ENCODE measurements at regions not wholly inside any gene's neighbourhood (a gene's known extent, or its start where the extent isn't known, plus 50 kb on each side); places are given as distances from the start of the nearest gene placed in this dataset.

DNA sequence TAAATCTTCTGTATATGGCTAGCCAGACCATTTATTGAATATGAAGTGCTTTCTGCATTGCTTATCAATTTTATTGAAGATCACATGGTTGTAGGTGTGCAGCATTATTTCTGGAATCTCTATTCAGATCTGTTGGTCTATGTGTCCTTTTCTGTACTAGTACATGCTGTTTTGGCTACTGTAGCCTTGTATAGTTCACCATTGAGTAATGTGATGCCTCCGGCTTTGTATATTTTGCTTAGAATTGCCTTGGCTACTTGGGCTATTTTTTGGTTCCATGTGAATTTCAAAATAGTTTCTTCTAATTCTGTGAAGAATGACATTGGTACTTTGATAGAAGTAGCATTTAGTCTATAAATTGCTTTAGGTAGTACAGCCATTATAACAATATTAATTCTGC lies 1187.2 kb downstream of the XPNPEP1 start:
- no peak for DNase-seq

DNA sequence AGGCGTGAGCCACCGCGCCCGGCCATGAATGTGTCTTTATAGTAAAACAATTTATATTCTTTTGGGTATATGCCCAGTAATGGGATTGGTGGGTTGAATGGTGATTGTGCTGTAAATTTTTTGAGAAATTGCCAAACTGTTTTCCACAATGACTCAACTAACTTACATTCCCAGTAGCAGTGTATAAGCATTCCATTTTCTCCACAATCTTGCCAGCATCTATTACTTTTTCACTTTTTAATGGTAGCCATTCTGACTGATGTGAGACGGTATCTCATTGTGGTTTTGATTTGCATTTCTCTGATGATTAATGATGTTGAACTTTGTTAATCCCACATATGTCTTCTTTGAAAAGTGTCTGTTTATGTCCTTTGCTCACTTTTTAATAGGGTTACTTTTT lies 1187.9 kb downstream of the XPNPEP1 start:
- DNase-seq: no peak

GRCh38 chr10:108721874-108722273 lies 1201.4 kb downstream of the XPNPEP1 start:
- no peak for DNase-seq

DNA sequence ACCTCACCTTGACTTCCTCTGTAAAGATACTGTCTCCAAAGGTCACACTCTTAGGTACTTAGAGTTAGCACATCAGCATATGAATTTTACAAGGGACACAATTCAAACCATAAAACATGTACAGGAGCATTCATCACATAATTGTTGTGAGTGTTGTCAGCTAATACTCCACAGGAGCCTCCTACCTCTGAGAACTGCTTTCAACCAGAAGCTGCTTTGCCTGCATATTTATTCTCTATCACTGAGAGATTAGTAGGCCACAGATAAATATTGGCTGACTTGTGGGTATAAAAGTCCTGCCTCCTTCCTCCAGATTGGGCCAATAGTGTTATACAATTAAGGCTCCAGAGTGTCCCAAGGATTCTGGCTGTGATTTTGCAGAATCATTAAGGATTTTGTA lies 1207.0 kb downstream of the XPNPEP1 start:
- no peak for DNase-seq

DNA sequence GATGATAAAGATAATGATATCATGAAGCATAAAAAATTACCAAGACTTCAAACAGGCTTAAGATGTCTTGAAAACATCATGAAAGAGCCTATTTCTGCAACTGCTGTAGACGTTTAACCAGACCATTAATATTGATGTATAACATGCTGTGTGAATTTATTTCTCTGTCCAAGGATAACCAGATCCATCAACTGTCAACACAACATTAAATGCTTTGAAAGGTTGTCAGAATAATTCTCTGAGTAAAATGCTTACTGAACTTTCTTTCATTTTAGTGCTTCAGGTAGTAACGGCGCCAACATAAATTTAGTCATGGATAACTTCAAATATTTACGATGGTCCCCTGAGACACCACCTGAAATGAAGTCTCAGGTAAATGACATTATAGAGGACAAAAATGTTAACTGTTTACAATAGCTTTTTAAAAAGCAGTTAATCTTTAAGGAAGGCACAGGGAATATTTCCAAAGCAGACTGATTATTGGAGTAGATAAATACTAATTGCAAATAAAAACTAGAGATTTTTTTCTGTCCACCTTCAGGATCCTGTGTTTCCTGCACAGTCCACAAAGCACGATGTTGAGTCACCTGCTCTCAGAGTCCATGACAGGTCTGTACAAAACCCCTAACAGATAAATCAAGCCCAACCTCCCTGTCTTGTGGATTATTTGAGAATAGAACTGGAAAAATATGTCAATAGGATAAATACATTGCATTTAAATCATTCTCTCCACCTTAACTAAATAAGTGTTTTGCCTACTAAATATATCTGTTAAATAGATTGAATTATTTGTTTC lies 1213.2 kb downstream of the XPNPEP1 start:
- no peak for DNase-seq

GRCh38 chr10:108708363-108708762 lies 1214.9 kb downstream of the XPNPEP1 start:
- DNase-seq: no peak

DNA sequence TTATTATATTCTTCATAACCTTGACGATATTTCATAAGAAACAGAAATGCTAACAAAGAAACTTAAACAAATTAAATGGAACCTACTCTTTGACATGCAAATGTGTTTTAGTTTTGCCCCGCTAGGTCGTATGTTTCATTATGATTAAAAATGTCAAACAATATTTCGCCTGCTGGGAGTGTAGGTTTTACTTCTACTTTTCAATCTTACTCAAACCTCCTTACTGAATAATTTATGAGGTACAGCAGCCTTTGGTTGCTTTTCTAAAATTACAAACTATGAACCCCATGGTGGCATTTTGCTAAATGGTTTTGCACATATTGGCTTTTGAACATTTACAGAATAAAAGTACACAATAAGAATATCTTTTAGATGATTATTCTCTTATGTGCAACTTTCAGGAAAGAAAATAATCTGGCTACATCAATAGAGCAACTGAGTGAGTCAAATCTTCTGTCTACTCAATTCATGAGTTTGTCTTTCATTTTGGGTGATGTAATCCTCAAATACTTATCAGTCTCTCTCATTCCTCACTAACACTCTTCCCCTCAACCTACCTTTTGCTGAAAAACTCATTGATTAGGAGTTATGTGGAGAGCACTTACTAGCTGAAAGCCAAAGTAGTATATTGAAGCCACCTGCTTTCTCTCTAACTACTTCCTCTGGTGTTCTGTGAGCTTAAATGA lies 1226.4 kb downstream of the XPNPEP1 start:
- DNase-seq: no peak

GRCh38 chr10:108691126-108691525 lies 1232.2 kb downstream of the XPNPEP1 start:
- no peak for DNase-seq

DNA sequence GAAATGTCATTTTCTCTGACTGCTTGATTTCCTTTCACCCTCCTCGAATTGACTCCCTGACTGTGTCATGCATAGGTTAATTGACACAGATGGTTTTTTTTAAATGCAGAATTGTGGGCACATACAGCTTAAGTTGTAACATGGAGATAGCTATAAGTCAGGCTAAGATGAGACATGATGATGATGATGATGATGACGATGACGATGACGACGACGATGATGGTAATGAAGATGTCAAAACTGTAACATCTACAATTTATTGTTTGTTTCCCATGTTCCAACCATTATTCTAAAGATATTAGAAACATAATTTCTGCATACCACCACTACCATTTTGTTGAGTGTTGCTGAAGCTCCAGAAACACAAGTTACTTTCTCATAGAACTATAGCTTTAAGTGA lies 1232.8 kb downstream of the XPNPEP1 start:
- DNase-seq: no peak

DNA sequence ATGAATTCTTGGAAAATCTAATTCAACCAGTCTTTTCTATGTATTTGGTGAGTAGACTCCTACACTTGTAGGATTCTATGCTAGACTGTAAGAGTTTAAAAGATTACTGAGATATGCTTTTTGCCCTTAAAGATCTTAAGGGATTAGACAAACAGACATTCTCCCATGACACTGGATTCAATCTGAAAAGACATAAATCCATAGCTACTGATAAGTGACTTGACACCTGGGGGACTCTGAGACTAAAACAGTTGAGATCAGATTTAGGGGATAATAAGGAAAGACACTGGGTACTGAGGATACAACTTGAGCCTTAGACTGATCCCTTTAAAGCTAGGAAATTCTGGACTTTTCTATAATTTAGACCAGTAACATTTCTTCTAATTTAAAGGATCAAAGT lies 1233.4 kb downstream of the XPNPEP1 start:
- no peak for DNase-seq

- no peak for DNase-seq
Measured at GRCh38 chr10:108688314-108688713, 1235.0 kb downstream of the XPNPEP1 start.

DNA sequence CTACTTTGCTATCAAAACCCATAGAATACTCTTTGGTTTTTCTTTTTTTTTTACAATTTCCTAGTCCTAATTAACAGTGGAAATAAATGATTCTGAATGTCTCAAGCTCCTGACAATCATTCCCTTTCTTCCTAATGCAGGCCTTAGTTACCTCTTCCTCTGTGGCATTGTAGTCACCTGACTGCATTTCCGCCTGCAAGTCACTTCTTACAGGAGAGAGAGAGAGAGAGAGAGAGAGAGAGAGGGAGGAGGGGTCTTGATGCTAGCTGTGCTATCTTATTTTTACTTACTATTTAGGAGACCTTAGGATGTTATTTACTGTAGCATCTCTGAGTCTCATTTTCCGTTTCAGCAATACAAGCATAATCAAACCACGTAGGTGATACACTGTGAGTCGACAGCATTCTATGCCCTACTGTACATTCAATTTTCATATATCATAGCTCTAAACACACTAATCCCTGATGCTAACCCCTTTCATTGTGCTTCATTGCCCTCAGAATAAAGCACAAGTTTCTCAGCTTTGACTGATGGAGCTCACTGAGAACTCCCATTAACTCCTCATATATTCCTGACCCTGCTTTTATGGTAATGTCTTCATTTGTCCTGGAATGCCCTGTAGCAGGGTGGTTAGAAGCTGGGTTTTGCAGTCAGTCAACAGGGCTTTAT lies 1237.3 kb downstream of the XPNPEP1 start:
- no peak for DNase-seq

GRCh38 chr10:108684431-108684830 lies 1238.9 kb downstream of the XPNPEP1 start:
- DNase-seq: no peak

GRCh38 chr10:108673741-108674140 lies 1249.6 kb downstream of the XPNPEP1 start:
- DNase-seq: no peak

GRCh38 chr10:108663587-108663986 lies 1259.7 kb downstream of the XPNPEP1 start:
- DNase-seq: no peak

GRCh38 chr10:108662975-108663374 lies 1260.3 kb downstream of the XPNPEP1 start:
- DNase-seq: no peak

GRCh38 chr10:108655057-108655456 lies 1268.3 kb downstream of the XPNPEP1 start:
- DNase-seq: no peak

GRCh38 chr10:108653531-108653930 lies 1269.8 kb downstream of the XPNPEP1 start:
- DNase-seq: no peak

DNA sequence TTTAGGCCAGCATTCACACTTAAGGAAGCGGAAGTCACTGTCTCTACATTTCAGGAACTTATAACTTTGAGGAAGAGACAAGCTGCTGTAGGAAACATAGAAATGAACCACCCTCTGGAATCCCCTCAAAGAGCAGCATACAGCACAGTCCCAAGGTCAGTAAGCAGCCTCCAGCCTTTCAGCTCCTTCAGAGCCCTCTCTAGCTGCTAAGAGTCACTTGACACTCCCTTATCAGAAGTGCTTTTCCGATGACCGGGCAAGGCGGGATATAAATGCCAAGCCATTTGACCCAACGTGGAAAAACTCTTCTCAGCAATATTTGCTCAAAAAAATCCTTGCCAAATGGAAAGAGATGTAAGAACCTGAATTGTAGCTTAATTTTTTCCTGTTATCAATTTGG lies 1284.3 kb downstream of the XPNPEP1 start:
- no peak for DNase-seq

DNA sequence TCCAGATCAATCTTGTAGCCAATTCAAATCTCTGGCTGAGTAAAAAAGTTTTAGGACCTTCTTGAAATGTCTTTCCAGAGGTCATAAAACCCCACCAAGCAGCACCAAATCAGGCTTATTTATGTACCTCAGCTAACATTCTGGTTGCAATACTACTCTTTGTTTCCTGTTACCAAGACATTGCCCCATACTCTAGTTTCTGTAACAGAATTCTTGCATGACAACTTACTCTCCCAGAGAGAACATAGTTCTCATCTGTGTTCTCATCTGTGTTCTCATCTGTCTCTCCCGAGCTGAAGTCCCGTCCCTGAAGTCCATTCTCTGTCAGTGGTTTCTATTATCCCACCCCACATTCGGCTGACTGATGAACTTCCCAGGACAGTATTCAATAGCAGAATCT lies 1285.1 kb downstream of the XPNPEP1 start:
- no peak for DNase-seq

DNA sequence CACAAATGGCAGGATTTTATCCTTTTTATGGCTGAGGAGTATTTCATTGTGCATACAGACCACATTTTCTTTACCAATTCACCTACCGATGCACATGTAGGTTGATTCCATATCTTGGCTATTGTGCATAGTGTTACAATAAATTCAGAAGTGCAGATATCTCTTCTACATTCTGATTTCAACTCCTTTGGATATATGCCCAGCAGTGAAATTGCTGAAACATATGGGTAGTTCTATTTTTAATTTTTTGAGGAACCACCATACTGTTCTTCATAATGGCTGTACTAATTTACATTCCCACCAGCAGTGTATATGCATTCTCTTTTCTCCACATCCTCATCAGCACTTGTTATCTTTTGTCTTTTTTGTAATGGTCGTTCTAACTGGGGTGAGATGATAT lies 1290.3 kb downstream of the XPNPEP1 start:
- DNase-seq: no peak

GRCh38 chr10:108632144-108632543 lies 1291.2 kb downstream of the XPNPEP1 start:
- no peak for DNase-seq

GRCh38 chr10:108631332-108631731 lies 1292.0 kb downstream of the XPNPEP1 start:
- no peak for DNase-seq

DNA sequence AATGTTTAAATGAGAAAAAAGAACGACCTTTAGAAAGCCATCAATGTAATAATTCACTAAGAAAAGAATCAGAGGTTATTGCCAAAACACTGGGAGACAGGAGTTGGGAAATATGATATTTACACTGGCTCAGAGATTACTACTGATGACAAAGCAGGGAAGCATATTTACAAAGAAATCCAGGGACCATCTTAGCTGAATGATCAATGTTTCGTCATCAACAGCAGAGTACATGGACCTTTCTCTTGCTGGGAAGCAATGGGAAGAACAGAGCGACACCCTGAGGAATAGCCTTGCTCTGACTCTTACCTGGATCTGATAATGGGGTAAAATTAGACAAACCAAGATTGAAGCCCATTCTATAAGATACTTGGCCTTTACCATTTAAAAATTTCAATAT lies 1293.5 kb downstream of the XPNPEP1 start:
- DNase-seq: no peak

Measured in right hindlimb (tissue), 1 donor.